Calu3 (cell line): ENCODE measurements at regions not wholly inside any gene's neighbourhood (a gene's known extent, or its start where the extent isn't known, plus 50 kb on each side); places are given as distances from the start of the nearest gene placed in this dataset.
A peak's percentile ranks its signal among the peaks of the same experiment; 100 is the strongest.

ENCODE experiments used
- BruUV-seq: library from RNA; stranded (reverse); fragments of 400-500 nt; replicated peaks from 2 replicates; lab custom pipeline; 2021; lab: Mats Ljungman, UMichigan
- CTCF ChIA-PET: fragments of 300-600 bp; sonication (Branson Sonifier 250); formaldehyde crosslinking; loops from one replicate; lab custom pipeline; 2022; ENCODE audit warnings: antibody characterized with exemption; lab: Charles Lee
- DNase-seq: peaks from one replicate; pipeline ENCODE4 v3.0.0; 2022
- H3K27ac Mint-ChIP-seq: one replicate; pipeline ENCODE4 v1.8.0; 2022; ENCODE audit warnings: mixed read lengths; ENCODE audit not compliant: unreplicated experiment
- H3K27me3 Mint-ChIP-seq: one replicate; pipeline ENCODE4 v1.8.0; 2022; ENCODE audit warnings: mixed read lengths; ENCODE audit not compliant: unreplicated experiment
- H3K36me3 Mint-ChIP-seq: one replicate; pipeline ENCODE4 v1.8.0; 2022; ENCODE audit warnings: mild to moderate bottlenecking, moderate library complexity, mixed read lengths; ENCODE audit not compliant: insufficient read depth, unreplicated experiment
- H3K4me1 Mint-ChIP-seq: one replicate; pipeline ENCODE4 v1.8.0; 2022; ENCODE audit warnings: mild to moderate bottlenecking, low read depth, mixed read lengths; ENCODE audit not compliant: unreplicated experiment
- H3K4me3 Mint-ChIP-seq: one replicate; pipeline ENCODE4 v1.8.0; 2022; ENCODE audit warnings: mild to moderate bottlenecking, low read depth, moderate library complexity, mixed read lengths; ENCODE audit not compliant: unreplicated experiment
- H3K9me3 Mint-ChIP-seq: one replicate; pipeline ENCODE4 v1.8.0; 2022; ENCODE audit warnings: low read depth, mixed read lengths; ENCODE audit not compliant: unreplicated experiment
- CTCF ChIP-seq: fragments of 200-600 bp; IDR thresholded peaks from one replicate; pipeline ENCODE4 v1.8.0; 2022; ENCODE audit warnings: antibody characterized with exemption; ENCODE audit not compliant: unreplicated experiment
- intact Hi-C: fragments of 100-400 bp; cut with micrococcal nuclease; formaldehyde crosslinking; loops from one replicate; pipeline ENCODE4 v1.10.0; 2022; ENCODE audit not compliant: unreplicated experiment

DNA sequence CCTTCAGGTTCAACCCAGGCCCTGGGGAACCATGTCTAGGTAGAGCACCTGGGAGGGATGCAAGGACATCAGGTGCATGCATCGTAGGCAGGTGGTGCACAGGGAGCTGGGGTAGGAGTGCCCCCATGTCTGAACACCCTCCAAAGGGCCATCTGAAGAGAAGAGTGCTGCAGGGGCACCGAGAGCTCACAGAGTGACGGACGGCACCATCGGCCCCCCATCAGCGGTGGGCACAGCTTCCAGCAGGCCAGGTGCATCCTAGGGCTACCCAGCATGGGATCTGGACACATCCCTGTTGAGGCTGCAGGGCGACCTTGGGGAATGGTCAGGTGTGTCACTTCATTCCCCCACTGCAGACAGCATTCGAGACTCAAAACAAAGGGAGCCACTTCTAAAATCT lies 138.3 kb upstream of the CDH4 start:
- no TSS peak for BruUV-seq
- H3K4me3 Mint-ChIP-seq: no peak overlapping the region
- no peaks in the 10 kb centered on the region for H3K36me3 Mint-ChIP-seq
- H3K9me3 Mint-ChIP-seq: peaks cover 5% of the 10 kb centered on the region
- intact Hi-C loops: no loop called here
- H3K27me3 Mint-ChIP-seq: peaks cover 24% of the 10 kb centered on the region
- CTCF ChIA-PET: no interaction called here
- TF ChIP-seq CTCF: no peak
- no peak for DNase-seq
- no peak overlapping the region for H3K27ac Mint-ChIP-seq
- no peaks in the 10 kb centered on the region for H3K4me1 Mint-ChIP-seq

GRCh38 chr20:61114493-61115175 lies 137.4 kb upstream of the CDH4 start:
- no TSS peak for BruUV-seq
- no peaks in the 10 kb centered on the region for H3K36me3 Mint-ChIP-seq
- H3K9me3 Mint-ChIP-seq: peaks cover 2% of the 10 kb centered on the region
- intact Hi-C loops: no loop called here
- no peaks in the 10 kb centered on the region for H3K4me1 Mint-ChIP-seq
- no peak for TF ChIP-seq CTCF
- no peak for DNase-seq
- H3K27ac Mint-ChIP-seq: no peak overlapping the region
- no peak overlapping the region for H3K4me3 Mint-ChIP-seq
- peaks cover 24% of the 10 kb centered on the region for H3K27me3 Mint-ChIP-seq
- CTCF ChIA-PET: no interaction called here

DNA sequence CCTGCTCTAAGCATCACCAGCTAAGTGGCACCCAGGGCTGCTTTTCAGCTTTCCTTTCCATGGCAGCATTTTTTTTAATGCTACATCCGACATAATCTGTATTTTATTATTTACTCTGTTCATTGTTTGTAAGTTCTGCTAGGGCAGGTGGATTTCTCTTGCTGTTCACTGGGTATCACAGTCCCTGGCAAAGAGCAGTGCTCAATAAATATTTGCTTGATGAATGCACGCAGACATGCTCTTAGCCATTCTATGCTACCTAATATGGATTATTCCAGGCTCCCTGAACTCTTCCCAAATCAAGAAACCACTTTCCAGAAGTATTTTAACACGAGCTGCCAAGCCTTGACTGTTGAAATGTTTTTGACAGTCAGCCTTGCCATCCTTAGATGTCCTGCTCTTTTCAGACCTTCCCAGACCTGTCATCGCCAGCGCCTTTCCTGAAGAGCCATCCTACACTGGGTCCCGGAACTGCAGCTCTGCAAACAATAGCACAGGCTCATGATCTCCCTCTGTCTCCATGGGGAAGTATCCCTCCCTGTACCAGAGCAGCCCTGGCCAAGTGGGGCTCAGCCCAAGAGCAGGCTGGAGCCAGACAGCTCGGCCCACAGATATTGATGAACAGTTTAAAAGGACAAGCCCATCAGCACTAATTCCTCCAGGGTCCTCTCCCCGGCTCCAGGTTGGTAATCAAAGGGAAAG lies 136.5 kb upstream of the CDH4 start:
- Mint-ChIP-seq H3K9me3 (peaks cover 2% of the 10 kb centered on the region), H3K27ac (no peak overlapping the region), H3K36me3 (no peaks in the 10 kb centered on the region), H3K27me3 (peaks cover 20% of the 10 kb centered on the region), H3K4me1 (no peaks in the 10 kb centered on the region), H3K4me3 (no peak overlapping the region)
- no peak for TF ChIP-seq CTCF
- no peak for DNase-seq
- CTCF ChIA-PET: no interaction called here
- intact Hi-C loops: no loop called here
- BruUV-seq: no TSS peak

- TF ChIP-seq CTCF: no peak
- peaks cover 2% of the 10 kb centered on the region for H3K9me3 Mint-ChIP-seq
- no peak overlapping the region for H3K4me3 Mint-ChIP-seq
- no peak overlapping the region for H3K27ac Mint-ChIP-seq
- no TSS peak for BruUV-seq
- DNase-seq: peak; percentile 43
- no peaks in the 10 kb centered on the region for H3K36me3 Mint-ChIP-seq
- CTCF ChIA-PET: interaction anchor here (0.6 kb wide), 1 partner anchor 1864 kb away, joined by 3 read pairs; no protein-coding TSS in a partner anchor
- H3K27me3 Mint-ChIP-seq: peaks cover 9% of the 10 kb centered on the region
- intact Hi-C loops: no loop called here
- H3K4me1 Mint-ChIP-seq: no peaks in the 10 kb centered on the region
These were observed 134.3 kb upstream of the CDH4 start for GRCh38 chr20:61117725-61118124.
